DMS 273 (cell line): ENCODE measurements at regions not wholly inside any gene's neighbourhood (a gene's known extent, or its start where the extent isn't known, plus 50 kb on each side); places are given as distances from the start of the nearest gene placed in this dataset.
A peak's percentile ranks its signal among the peaks of the same experiment; 100 is the strongest.
"Not testable (repeated sequence)": the region's sequence is repeated elsewhere in the genome, so short reads cannot be mapped to it uniquely, and the experiment has no call there.

Experiments used
- DNase-seq: peaks from one replicate; lab custom pipeline; 2025; ENCODE audit not compliant: unreplicated experiment; lab: John Stamatoyannopoulos, UW

GRCh38 chr11:70903229-70903628, 349.1 kb downstream of the SHANK2 start:
- not testable (repeated sequence) for DNase-seq

GRCh38 chr11:70906101-70906500, 346.3 kb downstream of the SHANK2 start:
- no peak for DNase-seq

GRCh38 chr11:70908223-70908622, 344.2 kb downstream of the SHANK2 start:
- no peak for DNase-seq

- DNase-seq: no peak
Measured at GRCh38 chr11:70910835-70911234, 341.5 kb downstream of the SHANK2 start.

- DNase-seq: no peak
Measured at GRCh38 chr11:70912226-70912840, 340.0 kb downstream of the SHANK2 start.

- DNase-seq: no peak
Measured at GRCh38 chr11:70913715-70914231, 338.6 kb downstream of the SHANK2 start.

- no peak for DNase-seq
Measured at GRCh38 chr11:70914496-70914895, 337.9 kb downstream of the SHANK2 start.

- DNase-seq: peak; percentile 4
Measured at GRCh38 chr11:70915158-70915985, 337.0 kb downstream of the SHANK2 start.

- no peak for DNase-seq
Measured at GRCh38 chr11:70916351-70916750, 336.0 kb downstream of the SHANK2 start.

- no peak for DNase-seq
Measured at GRCh38 chr11:70918242-70918641, 334.1 kb downstream of the SHANK2 start.

GRCh38 chr11:70921804-70922203, 330.6 kb downstream of the SHANK2 start:
- DNase-seq: no peak

GRCh38 chr11:70924108-70924507, 328.3 kb downstream of the SHANK2 start:
- DNase-seq: no peak

GRCh38 chr11:70925238-70925637, 327.1 kb downstream of the SHANK2 start:
- no peak for DNase-seq

- no peak for DNase-seq
Measured at GRCh38 chr11:70926543-70927201, 325.7 kb downstream of the SHANK2 start.

GRCh38 chr11:70928854-70929598, 323.4 kb downstream of the SHANK2 start:
- DNase-seq: no peak

- DNase-seq: no peak
Measured at GRCh38 chr11:70930215-70930614, 322.2 kb downstream of the SHANK2 start.

GRCh38 chr11:70931430-70931829, 320.9 kb downstream of the SHANK2 start:
- no peak for DNase-seq

GRCh38 chr11:70933981-70934583, 318.3 kb downstream of the SHANK2 start:
- DNase-seq: no peak

GRCh38 chr11:70935006-70935768, 317.2 kb downstream of the SHANK2 start:
- DNase-seq: no peak

GRCh38 chr11:70942593-70942992, 309.8 kb downstream of the SHANK2 start:
- peak; percentile 16 for DNase-seq
